ENCODE measurements at regions not wholly inside any gene's neighbourhood (a gene's known extent, or its start where the extent isn't known, plus 50 kb on each side); places are given as distances from the start of the nearest gene placed in this dataset.

GRCh38 chrX:129097668-129098067 is 425.6 kb downstream of the SMARCA1 start:
- intact Hi-C loops (cut with DNase I) = no loop called here
- H3K9me3 ChIP-seq = no peaks in the 10 kb centered on the region
- H3K36me3 ChIP-seq = no peaks in the 10 kb centered on the region
- no peaks in the 10 kb centered on the region for H3K4me1 ChIP-seq
- no peak for TF ChIP-seq POLR2A (IDR thresholded peaks at IDR 0.05)
- TF ChIP-seq, protein P1, sequence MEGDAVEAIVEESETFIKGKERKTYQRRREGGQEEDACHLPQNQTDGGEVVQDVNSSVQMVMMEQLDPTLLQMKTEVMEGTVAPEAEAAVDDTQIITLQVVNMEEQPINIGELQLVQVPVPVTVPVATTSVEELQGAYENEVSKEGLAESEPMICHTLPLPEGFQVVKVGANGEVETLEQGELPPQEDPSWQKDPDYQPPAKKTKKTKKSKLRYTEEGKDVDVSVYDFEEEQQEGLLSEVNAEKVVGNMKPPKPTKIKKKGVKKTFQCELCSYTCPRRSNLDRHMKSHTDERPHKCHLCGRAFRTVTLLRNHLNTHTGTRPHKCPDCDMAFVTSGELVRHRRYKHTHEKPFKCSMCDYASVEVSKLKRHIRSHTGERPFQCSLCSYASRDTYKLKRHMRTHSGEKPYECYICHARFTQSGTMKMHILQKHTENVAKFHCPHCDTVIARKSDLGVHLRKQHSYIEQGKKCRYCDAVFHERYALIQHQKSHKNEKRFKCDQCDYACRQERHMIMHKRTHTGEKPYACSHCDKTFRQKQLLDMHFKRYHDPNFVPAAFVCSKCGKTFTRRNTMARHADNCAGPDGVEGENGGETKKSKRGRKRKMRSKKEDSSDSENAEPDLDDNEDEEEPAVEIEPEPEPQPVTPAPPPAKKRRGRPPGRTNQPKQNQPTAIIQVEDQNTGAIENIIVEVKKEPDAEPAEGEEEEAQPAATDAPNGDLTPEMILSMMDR (IDR thresholded peaks at IDR 0.05) = no peak
- ATAC-seq = no peak
- no peak for DNase-seq
- H3K4me3 ChIP-seq = no peak overlapping the region
- H3K27ac ChIP-seq = no peak overlapping the region
- H3K27me3 ChIP-seq = peaks cover 0 to 5% (median 0%) of the 10 kb centered on the region in 9 donors

DNA sequence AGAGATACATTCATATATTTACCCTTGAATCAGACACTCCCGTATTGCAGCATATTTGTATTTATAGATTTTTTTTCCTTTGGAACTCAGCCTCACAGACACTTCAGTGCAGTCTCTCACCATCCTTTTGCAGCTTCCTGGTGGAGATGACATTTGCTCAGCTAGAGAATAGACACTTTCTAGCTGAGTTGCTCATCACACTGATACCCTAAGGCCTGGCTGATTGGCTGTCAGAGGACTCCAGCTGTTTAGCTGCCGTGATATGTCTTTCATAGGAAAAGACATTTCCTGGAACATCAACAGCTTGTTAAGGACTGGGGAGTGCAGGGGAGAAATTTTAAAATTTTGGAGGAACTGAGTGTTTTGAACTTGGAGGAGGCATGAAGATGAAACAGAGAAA is 429.6 kb downstream of the SMARCA1 start:
- no peak overlapping the region for H3K27ac ChIP-seq
- WGBS, 4 donors = 69 to 81% (median 78%) methylated on average over 2 of the region's 2 CpGs
- no peak overlapping the region for H3K4me3 ChIP-seq
- no peaks in the 10 kb centered on the region for H3K9me3 ChIP-seq
- no peaks in the 10 kb centered on the region for H3K4me1 ChIP-seq
- ATAC-seq = no peak
- peaks cover 0 to 5% (median 0%) of the 10 kb centered on the region in 9 donors for H3K27me3 ChIP-seq
- no peaks in the 10 kb centered on the region for H3K36me3 ChIP-seq
- DNase-seq = no peak
- no peak for TF ChIP-seq POLR2A (IDR thresholded peaks at IDR 0.05)
- TF ChIP-seq, protein P1 (IDR thresholded peaks at IDR 0.05) = no peak
- intact Hi-C loops (cut with DNase I) = no loop called here

DNA sequence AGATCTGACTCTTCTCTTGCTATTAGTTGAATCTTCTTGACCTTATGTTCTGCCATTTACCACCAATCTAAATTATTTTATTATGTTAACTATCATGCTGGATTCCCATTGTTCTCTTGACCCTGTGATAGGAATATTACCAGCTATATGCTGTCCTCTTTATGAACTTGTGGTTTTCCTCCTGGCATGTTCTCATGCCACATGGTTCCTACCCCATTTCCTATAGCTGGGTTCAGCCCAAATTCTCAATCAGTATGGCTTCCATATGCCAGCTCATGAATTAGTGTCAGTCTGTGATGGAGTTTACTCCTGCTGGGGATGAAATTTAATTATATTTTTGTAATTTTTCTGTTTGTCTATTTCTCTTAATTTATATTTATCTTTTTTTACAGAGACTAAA is 430.5 kb downstream of the SMARCA1 start:
- intact Hi-C loops (cut with DNase I) = no loop called here
- Histone ChIP-seq H3K4me1 (no peaks in the 10 kb centered on the region), H3K4me3 (no peak overlapping the region), H3K36me3 (no peaks in the 10 kb centered on the region), H3K9me3 (no peaks in the 10 kb centered on the region), H3K27ac (no peak overlapping the region), H3K27me3 (peaks cover 0 to 3% (median 0%) of the 10 kb centered on the region in 9 donors)
- DNase-seq (no peak), ATAC-seq (no peak)
- TF ChIP-seq, protein P1 (IDR thresholded peaks at IDR 0.05) = no peak
- no peak for TF ChIP-seq POLR2A (IDR thresholded peaks at IDR 0.05)

DNA sequence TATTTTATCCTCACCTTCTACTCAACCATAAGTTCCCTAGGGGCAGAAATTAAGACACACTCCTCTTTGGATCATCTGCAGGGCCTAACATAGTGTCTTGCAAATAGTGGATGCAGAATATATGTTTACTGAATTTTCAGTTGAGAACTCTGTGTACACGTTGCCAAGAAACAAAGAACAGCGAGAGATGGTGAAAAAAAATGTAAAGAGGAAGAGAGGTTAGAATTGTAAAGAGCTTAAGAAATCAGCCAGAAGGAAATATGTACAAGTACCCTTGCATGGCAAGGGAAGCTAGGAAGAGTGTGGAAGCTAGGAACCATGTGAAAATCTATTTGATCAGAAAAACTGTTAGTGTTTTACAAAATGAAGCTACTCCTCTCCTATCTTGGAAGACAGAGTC is 431.0 kb downstream of the SMARCA1 start:
- ATAC-seq = no peak
- no peaks in the 10 kb centered on the region for H3K9me3 ChIP-seq
- intact Hi-C loops (cut with DNase I) = no loop called here
- H3K27ac ChIP-seq = no peak overlapping the region
- peaks cover 0 to 3% (median 0%) of the 10 kb centered on the region in 9 donors for H3K27me3 ChIP-seq
- DNase-seq = no peak
- no peak overlapping the region for H3K4me3 ChIP-seq
- H3K36me3 ChIP-seq = no peaks in the 10 kb centered on the region
- TF ChIP-seq, protein P1 (IDR thresholded peaks at IDR 0.05) = no peak
- 45 to 67% (median 53%) methylated on average over 2 of the region's 2 CpGs for WGBS, 4 donors
- H3K4me1 ChIP-seq = no peaks in the 10 kb centered on the region

Measured in heart left ventricle (tissue), 16 donors.